WTC11 (cell line): ENCODE measurements at regions not wholly inside any gene's neighbourhood (a gene's known extent, or its start where the extent isn't known, plus 50 kb on each side); places are given as distances from the start of the nearest gene placed in this dataset.

Source experiments
- CREB1 ChIP-seq: sonication (generic); formaldehyde crosslinking; IDR thresholded peaks from 2 replicates; pipeline ENCODE4 v1.8.0; 2023; ENCODE audit warnings: mild to moderate bottlenecking, missing genetic modification reagents
- CTCF ChIP-seq: fragments of 200-600 bp; IDR thresholded peaks from 2 replicates; pipeline ENCODE4 v1.8.0; 2022; ENCODE audit warnings: antibody characterized with exemption
- ETV6 ChIP-seq: sonication (generic); formaldehyde crosslinking; IDR thresholded peaks from 2 replicates; pipeline ENCODE4 v1.8.1; 2022; ENCODE audit warnings: mild to moderate bottlenecking, missing genetic modification reagents
- GABPB1 ChIP-seq: sonication (generic); formaldehyde crosslinking; IDR thresholded peaks from 2 replicates; pipeline ENCODE4 v1.8.1; 2023; ENCODE audit warnings: mild to moderate bottlenecking, missing genetic modification reagents
- NFATC4 ChIP-seq: fragments of 250-450 bp; sonication (Bioruptor Pico); IDR thresholded peaks from 2 replicates; pipeline ENCODE4 v1.9.0; 2021; ENCODE audit warnings: mild to moderate bottlenecking
- SMAD4 ChIP-seq: sonication (generic); formaldehyde crosslinking; IDR thresholded peaks from 2 replicates; pipeline ENCODE4 v1.8.0; 2022; ENCODE audit warnings: mild to moderate bottlenecking, missing genetic modification reagents
- ZNF263 ChIP-seq: sonication (generic); formaldehyde crosslinking; IDR thresholded peaks from 2 replicates; pipeline ENCODE4 v1.8.1; 2022; ENCODE audit warnings: low read depth, mild to moderate bottlenecking, moderate library complexity, missing genetic modification reagents
- ZNF317 ChIP-seq: sonication (generic); formaldehyde crosslinking; IDR thresholded peaks from 2 replicates; pipeline ENCODE4 v1.8.1; 2023; ENCODE audit warnings: low read depth, mild to moderate bottlenecking, moderate library complexity, missing genetic modification reagents, borderline replicate concordance
- ZNF396 ChIP-seq: fragments of 250-450 bp; sonication (Bioruptor Pico); IDR thresholded peaks from 2 replicates; pipeline ENCODE4 v1.8.0; 2021; ENCODE audit warnings: mild to moderate bottlenecking, moderate library complexity, borderline replicate concordance
- ZNF423 ChIP-seq: fragments of 250-450 bp; sonication (Bioruptor Pico); IDR thresholded peaks from 2 replicates; pipeline ENCODE4 v2.1.2; 2022; ENCODE audit warnings: mild to moderate bottlenecking, moderate library complexity
- TF ChIP-seq, protein P1 (sequence below): sonication (generic); formaldehyde crosslinking; IDR thresholded peaks from 2 replicates; pipeline ENCODE4 v1.8.0; 2022; ENCODE audit warnings: missing genetic modification reagents
- TF ChIP-seq, protein P2 (sequence below): sonication (generic); formaldehyde crosslinking; IDR thresholded peaks from 2 replicates; pipeline ENCODE4 v1.8.1; 2023; ENCODE audit warnings: mild to moderate bottlenecking, missing genetic modification reagents, borderline replicate concordance

- no peak for TF ChIP-seq CTCF
- TF ChIP-seq ZNF423 (CRISPR knock-in tag), result no peak
- no peak for TF ChIP-seq ZNF317 (CRISPR knock-in tag)
- no peak for TF ChIP-seq NFATC4 (CRISPR knock-in tag)
- no peak for TF ChIP-seq ZNF263 (CRISPR knock-in tag)
- TF ChIP-seq, protein P1, sequence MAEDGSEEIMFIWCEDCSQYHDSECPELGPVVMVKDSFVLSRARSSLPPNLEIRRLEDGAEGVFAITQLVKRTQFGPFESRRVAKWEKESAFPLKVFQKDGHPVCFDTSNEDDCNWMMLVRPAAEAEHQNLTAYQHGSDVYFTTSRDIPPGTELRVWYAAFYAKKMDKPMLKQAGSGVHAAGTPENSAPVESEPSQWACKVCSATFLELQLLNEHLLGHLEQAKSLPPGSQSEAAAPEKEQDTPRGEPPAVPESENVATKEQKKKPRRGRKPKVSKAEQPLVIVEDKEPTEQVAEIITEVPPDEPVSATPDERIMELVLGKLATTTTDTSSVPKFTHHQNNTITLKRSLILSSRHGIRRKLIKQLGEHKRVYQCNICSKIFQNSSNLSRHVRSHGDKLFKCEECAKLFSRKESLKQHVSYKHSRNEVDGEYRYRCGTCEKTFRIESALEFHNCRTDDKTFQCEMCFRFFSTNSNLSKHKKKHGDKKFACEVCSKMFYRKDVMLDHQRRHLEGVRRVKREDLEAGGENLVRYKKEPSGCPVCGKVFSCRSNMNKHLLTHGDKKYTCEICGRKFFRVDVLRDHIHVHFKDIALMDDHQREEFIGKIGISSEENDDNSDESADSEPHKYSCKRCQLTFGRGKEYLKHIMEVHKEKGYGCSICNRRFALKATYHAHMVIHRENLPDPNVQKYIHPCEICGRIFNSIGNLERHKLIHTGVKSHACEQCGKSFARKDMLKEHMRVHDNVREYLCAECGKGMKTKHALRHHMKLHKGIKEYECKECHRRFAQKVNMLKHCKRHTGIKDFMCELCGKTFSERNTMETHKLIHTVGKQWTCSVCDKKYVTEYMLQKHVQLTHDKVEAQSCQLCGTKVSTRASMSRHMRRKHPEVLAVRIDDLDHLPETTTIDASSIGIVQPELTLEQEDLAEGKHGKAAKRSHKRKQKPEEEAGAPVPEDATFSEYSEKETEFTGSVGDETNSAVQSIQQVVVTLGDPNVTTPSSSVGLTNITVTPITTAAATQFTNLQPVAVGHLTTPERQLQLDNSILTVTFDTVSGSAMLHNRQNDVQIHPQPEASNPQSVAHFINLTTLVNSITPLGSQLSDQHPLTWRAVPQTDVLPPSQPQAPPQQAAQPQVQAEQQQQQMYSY, result no peak
- TF ChIP-seq CREB1 (CRISPR knock-in tag), result no peak
- TF ChIP-seq ZNF396 (CRISPR knock-in tag), result no peak
- no peak for TF ChIP-seq GABPB1 (CRISPR knock-in tag)
- TF ChIP-seq, protein P2, sequence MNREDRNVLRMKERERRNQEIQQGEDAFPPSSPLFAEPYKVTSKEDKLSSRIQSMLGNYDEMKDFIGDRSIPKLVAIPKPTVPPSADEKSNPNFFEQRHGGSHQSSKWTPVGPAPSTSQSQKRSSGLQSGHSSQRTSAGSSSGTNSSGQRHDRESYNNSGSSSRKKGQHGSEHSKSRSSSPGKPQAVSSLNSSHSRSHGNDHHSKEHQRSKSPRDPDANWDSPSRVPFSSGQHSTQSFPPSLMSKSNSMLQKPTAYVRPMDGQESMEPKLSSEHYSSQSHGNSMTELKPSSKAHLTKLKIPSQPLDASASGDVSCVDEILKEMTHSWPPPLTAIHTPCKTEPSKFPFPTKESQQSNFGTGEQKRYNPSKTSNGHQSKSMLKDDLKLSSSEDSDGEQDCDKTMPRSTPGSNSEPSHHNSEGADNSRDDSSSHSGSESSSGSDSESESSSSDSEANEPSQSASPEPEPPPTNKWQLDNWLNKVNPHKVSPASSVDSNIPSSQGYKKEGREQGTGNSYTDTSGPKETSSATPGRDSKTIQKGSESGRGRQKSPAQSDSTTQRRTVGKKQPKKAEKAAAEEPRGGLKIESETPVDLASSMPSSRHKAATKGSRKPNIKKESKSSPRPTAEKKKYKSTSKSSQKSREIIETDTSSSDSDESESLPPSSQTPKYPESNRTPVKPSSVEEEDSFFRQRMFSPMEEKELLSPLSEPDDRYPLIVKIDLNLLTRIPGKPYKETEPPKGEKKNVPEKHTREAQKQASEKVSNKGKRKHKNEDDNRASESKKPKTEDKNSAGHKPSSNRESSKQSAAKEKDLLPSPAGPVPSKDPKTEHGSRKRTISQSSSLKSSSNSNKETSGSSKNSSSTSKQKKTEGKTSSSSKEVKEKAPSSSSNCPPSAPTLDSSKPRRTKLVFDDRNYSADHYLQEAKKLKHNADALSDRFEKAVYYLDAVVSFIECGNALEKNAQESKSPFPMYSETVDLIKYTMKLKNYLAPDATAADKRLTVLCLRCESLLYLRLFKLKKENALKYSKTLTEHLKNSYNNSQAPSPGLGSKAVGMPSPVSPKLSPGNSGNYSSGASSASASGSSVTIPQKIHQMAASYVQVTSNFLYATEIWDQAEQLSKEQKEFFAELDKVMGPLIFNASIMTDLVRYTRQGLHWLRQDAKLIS, result no peak
- TF ChIP-seq SMAD4 (CRISPR knock-in tag), result no peak
- no peak for TF ChIP-seq ETV6 (CRISPR knock-in tag)
Observed at GRCh38 chr2:188203776-188204175, 87.9 kb upstream of the GULP1 start.
